NCI-H2227 (cell line): ENCODE measurements at regions not wholly inside any gene's neighbourhood (a gene's known extent, or its start where the extent isn't known, plus 50 kb on each side); places are given as distances from the start of the nearest gene placed in this dataset.

Source experiments
- DNase-seq: peaks from one replicate; lab custom pipeline; 2025; ENCODE audit not compliant: unreplicated experiment; lab: John Stamatoyannopoulos, UW

DNA sequence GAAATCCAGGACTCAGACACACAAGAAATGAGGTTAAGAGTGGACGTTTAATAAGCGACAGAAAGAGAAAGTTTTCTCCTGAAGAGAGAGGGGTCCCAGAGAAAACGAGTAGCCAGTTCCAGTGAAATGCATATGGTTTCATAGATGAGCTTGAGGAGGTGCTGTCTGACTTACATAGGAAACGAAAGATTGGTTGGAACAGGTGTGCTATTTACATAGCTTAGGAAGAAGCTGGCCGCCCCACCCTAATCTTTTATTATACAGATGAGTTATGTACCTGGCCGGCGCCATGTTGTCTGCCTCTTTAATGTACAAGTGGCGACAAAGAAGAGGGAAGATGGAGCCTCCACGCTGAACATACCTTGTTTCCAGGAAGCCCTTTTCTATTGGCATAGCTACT is 223.0 kb downstream of the SLC6A15 start:
- no peak for DNase-seq

DNA sequence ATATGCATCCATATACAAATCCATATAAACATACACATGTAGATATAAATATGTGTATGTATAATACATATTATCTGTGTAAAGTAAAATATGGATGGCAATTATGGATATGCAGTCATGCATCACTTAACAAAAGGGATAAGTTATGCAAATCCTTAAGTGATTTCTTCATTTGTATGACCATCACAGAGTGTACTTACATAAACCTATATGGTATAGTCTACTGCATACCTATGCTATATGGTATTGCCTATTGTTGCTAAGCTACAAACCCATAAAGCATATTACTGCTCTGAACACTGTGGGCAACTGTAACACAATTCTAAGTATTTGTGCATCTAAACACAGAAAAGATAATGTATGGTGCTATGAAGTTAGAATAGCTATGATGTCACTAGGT is 227.2 kb downstream of the SLC6A15 start:
- no peak for DNase-seq

DNA sequence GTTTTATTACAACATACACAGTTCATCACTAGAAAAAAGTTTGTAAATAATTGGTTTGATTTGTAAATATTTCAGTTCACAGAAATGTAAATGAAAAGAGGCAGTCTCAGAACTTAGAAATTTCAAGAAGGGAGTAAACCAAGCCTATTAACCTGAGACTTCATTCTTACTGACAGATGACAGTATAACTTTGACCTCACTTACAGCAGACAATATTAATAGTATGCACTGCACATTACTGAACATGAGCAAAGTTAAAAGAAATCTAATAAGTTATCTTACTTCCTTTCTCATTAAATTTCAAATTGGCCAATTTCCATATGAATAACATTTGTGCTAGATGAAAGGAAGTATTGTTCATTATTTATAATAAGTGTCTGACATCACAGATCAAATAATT is 235.8 kb downstream of the SLC6A15 start:
- no peak for DNase-seq

DNA sequence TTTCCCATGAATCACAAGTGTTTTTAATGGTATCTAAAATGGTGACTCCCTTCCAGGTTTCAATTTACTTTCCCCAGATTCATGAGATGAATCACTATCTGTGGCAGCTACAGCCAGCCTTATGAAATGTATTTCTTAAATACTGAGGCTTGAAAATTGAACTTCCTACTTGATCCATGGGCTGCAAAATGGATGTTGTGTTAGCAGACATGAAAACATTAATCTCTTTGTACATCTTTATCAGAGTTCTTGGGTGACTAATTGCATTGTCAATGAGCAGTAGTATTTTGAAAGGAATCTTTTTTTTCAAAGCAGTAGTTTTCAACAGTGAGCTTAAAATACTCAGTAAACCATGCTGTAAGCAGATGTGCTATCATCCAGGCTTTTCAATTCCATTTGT is 250.8 kb downstream of the SLC6A15 start:
- DNase-seq = no peak

DNA sequence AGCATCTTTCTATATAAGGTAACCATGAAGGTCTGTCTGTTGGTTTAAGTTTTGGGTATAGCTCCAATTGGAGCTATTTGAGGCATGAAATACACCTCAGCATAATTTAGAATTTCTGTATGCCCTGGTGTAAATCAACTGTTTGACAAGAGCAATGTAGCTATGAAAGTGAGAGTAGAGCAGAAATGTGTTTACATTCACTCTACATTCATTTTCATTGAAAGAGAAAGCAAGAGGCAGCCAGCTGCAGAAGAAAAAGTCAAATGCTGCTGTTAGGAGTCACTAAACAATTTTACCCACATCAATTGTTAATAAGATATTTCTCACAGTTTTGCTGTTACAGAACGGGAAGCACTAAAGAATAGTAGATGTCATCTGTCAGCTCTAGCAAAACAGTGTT is 252.5 kb downstream of the SLC6A15 start:
- DNase-seq = no peak

DNA sequence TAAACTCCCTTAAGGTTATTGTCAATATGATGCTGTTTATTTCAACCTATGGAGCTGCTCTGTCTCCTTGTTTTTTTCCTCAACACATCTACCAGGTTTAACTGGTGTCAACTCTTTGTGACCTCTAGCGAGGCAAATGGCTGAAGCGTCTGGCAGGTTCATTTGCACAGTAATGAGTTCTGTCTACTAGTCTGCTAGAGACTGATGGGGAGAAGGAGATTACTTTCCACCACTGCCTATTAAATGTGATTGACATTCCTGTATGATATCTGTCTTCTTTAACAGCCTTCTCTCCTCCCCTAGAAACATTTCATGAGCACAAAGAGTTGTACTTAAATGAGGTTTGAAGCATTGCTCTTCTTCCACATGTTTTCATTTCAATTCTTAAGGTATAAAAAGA is 253.7 kb downstream of the SLC6A15 start:
- peak; percentile 72 for DNase-seq

DNA sequence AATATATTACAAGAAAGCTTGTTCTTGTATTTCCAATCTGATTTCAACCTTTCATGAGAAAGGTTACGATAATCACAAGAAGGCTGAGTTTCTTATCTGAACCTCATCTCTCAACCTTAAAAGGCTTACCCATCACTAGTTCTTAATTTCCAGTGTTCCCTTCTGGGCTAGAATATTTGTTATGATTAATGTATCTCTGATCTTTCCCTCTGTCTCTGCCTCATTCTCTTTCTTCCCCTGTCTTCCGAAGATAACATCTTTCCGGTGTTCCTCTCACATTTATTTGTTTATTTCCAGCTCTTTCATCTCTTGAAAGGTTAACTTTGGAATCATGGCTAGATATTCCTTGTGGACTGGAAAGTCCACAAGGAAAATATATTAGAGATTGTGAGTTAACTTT is 255.9 kb downstream of the SLC6A15 start:
- no peak for DNase-seq

DNA sequence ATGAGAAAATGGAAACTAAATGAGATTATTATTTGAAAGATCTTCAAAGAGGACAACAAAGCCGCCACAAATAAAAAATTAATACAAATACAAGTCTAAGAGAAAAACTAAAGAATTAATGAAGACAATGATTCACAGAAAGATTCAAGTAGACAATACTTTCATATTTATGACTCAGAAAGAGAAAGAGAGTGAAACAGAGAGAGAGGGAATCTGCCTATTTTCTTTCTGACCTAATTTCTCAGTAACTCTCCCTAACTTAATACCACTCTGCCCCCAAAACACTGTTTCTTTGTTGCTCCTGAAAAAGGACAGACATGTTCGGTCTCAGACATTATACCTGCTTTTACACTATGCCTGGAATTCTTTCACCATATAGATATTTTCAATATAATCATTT is 259.1 kb downstream of the SLC6A15 start:
- no peak for DNase-seq

DNA sequence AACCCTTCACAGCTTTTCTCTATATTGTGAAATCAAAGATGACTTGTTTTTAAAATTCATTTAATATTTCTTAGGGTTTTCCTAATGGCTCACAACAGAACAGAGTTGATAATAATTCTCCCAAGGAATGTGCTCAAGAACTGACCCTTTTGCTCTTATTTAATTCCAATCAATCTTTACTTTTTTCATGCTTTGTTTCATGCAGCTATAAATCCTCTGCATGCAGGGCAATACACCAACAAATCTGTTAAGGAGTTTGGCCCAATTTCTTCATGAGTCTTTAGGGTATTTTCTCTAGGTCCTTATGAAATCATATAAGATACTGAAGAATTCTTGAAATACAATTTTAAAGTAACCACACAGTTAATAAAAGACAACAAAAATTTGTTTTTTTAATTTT is 264.2 kb downstream of the SLC6A15 start:
- no peak for DNase-seq

DNA sequence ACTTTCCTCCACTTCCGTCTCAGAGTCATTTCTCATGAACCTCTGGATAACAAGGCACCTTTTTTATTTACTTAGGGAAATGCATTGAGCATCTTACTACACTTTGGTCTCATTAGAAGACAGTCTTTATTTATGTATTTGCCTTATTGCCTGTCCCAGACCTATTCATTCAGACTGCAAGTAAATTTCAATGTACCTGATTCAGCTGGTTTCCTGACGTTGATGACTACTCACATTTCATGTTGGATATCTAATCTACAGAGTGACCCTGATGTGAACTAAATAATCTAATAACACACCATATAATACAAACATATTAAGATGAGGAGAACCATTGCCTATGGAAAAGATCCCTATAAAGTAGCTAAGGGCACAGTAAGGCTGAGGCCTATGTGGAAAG is 267.7 kb downstream of the SLC6A15 start:
- DNase-seq = no peak

DNA sequence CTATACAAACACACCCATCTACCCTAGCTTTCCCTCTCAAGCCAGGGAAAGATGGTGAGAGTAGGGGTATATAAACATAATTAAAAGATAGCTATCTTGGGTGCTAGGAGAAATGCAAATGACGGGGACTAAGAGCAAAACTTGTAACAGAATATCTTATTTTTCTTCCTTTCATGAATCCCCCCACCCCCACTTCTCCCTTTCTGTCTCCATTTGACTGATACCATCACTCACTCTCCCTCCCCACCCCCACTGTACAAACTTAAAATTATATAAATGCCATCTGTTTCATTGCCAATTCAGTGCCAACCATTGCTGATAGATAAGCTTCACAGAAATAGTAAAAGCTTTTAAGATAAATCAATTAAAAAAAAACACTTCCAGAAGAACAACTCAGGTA is 268.6 kb downstream of the SLC6A15 start:
- DNase-seq = no peak

DNA sequence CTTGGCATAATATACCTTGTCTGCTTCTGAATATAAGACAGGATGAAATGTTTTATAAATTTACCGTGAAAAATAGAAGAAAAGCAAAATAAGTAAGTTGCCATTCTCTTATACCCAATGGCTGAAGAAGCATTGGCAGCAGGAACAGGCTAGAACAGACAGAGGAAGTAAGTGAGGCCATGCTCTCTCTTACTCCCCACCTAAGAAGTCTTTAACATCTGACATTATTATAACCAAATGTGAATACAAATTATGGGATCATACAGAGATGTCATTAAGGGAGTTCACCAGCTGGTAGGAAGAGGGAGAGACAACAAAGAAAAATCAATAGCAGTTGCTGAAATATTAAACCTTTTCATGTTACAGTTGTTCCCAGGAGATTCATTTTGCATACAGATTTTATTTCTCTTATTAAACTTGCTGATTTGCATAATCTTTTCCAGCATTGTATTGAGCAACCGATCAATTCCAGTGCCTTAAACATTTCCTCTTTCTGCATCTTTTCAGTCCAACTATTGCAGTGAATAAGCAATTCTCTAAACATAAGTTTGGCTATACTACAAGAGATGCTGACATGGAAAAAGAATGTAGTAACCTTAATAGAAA is 270.6 kb downstream of the SLC6A15 start:
- DNase-seq = peak; percentile 34

DNA sequence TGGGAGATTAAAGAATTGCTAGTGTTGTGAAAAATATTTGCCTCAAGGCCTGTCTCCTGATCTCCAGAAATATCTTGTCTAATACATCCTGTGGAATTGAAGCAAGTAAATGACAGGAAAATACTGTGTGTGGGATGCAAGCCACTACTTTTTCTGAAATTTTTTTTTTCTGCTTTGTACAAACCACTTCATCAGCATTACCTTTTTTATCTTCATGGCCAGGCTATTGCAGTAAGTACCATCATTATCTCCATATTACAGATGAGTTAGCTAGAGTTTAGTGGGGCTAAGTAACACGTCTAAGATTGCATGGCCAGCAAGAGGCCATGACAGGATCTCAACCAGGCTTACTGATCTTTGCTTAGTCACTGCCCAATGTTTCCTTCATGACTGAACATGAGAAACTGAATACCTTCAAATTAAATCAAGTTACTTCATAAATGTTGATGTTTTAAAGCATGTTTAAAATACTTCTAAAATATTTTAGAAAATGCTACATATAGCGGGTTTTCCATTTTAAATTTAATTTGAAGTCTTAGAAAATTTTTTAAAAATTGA is 273.7 kb downstream of the SLC6A15 start:
- DNase-seq = peak; percentile 52

DNA sequence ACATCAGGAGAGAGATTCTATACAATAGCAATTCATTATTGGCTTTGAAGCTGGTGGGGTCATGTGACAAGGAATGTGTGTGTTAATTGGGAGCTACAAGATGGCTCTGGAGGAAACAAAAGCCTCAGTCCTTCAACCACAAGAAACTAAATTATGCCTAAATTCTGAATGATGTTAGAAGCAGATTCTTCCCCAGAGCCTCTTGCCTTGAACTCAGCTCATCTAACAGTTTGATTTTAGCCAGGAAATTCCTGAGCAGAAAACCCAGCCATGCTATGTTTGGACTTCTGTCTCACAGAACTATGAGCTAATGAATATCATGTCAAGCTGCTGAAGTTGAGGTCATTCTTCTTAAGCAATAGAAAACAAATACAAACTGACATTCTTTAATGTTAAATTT is 274.7 kb downstream of the SLC6A15 start:
- no peak for DNase-seq

DNA sequence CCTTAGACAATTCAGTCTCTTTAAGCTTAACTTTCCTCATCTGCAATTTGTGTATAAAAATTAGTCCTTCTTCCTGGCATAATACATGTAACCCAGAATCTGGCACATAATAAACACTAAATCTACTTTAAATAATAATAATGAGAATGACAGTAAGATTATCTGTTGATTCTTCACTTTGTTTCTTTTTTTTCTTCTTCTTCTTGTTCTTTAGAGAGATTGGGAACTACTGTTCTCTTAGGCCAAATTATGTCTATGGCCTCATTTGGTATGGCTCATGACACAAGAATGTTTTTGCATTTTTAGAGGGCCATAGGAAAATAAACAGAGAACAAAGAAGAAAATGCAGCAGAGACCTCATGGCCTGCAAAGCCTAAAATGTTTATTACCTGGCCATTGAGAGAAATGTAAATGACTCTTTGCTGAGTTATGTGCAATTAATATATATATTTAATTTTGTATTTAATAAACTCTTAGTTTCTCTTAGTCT is 275.8 kb downstream of the SLC6A15 start:
- DNase-seq = no peak

DNA sequence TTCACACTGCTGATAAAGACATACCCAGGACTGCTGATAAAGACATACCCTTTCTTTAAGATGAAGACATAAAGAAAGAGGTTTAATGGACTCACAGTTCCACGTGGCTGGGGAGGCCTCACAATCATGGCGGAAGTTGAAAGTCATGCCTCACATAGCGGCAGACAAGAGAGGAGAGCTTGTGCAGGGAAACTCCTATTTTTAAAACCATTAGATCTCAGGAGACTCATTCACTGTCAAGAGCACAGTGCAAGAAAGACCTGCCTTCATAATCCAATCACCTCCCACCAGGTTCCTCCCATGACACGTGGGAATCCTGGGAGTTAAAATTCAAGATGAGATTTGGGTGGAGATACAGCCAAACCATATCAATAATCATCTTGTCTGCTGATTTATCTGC is 278.1 kb downstream of the SLC6A15 start:
- no peak for DNase-seq

DNA sequence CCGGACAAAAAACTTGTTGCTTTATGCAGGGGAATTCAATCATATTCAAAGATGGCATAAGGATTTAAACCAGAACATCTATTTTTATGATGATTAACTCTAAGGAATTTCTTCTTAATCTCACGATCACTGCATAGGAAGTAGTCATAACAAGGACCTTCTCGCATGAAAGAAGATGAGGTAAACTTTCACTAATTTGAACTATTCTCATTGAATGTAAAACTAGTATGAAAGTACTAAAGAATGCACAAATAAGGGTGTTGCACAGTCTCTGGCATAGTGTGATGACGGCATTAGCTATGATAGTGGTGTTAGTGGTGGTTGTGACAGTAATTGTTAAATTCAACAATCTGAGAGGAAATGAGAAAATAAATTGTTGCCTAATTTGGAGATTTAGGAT is 280.0 kb downstream of the SLC6A15 start:
- no peak for DNase-seq

DNA sequence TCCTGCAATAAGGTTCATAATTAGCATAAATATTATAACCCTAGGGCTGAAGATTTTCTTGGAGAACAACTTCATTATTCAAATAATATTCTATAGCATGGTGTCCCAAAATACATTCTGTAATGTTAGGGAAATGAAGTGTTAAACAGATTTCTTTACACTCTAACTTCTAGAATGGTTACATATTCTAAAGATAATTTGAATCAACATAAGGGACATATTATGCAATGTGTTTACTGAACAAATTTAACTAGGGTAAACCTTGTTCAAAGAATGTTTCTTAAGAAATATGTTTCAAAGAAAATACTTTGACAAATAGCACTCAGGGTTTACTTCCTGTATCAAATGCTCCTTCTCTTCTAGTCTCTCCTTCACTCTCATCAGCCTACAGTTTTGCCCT is 281.6 kb downstream of the SLC6A15 start:
- no peak for DNase-seq

DNA sequence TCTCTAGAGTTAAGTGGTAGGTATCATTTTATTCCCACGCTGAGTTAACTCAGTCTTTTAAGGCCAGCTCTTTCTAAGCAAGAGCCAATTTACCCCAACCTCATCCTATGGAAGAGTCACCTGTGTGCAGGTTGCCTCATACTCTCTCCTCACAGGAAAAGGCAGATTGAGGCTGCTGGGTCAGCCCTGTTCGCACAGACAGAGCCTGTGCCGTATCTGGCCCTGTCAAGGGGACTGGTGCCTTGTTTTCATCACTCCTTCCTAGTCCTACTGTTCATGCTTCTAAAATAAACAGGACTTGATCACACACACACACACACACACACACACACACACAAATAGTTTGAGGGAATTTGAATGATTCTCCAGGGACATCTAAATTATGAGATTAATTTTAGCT is 285.0 kb downstream of the SLC6A15 start:
- no peak for DNase-seq

DNA sequence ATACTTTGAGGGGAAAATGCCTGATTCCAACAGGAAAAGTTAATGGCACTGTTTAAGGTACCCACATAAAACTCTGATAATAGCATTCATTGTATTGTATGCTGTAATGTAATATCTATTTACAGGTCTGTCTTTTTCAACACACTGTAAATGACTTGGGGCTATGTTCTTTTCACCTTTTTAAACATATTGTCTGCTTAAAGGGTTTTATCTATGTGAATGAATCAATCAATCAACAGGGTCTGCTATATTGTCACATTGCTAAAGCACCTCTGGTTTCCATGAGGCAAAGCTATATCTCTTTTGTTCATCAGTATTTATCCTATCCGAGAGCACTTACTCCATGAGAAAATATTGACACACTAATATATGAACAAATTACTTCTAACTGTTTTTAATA is 288.0 kb downstream of the SLC6A15 start:
- DNase-seq = no peak

DNA sequence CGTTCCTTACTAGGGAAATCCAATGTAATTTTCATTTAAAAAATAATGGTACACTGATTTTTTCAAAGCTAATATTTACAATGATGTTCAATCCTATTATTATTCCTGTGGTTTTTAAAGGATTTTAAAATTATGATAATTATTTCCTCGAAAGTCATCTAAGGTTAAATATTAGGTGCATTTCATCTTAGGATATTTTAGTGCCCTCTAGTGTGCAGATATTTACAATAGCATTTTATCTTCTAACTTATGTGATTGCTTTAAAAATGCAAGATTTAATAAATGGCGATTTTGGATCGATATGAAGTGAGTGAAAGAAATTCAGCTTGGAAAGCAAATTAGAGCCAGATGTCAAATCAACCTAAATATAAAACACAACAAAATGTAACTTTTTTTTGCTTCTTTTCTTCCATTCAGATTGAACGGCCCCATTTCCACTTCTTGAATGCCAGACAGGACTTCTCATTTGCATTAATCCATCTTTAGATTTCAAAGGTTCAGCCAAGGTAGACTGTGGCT is 293.5 kb downstream of the SLC6A15 start:
- DNase-seq = no peak

DNA sequence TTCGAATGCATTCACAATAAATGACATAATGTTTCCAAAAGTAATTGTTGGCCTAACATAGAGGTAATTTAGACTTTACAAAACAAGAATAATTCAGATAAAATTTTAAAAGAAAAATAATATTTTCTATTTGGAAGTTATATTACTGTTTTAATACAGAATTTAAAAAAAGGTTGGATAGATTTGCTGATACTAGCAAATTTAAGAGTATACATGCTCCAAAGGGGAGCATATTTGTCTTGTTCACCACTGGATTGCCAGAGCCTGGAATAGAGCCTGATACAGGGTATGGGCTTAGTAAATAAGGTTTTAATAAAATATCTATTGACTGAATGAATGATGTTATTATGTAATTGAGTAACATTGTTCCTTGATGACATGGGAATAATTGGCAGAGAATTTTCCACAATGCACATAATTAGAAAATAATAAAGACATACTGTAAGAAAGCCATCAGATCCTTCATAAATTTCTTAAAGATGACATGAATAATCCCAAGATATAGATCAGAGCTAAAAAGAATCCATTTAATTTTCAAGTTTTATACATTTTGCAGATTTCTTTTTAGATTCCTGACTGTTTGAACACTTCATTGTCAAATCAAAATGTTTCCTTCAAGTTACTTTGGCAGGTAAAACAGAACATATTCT is 305.3 kb downstream of the SLC6A15 start:
- DNase-seq = no peak

DNA sequence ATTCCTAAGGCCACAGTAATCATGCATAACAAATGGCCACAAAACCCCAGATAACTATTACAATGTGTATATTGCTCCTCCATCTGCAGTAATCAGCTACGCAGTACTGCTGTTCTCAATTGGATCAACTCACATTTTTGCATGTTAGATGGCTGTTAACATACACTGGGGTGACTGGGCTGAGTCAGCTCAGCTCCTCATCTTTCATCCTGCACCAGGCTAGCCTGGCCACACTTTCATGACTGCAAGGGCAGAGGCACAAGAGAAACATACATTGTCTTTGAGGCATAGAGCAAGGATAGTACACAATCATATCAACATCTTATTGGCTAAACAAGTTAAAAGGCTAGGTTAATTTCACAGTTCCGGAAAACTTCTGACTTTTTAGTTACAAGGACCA is 306.6 kb downstream of the SLC6A15 start:
- no peak for DNase-seq
